Cardiac muscle cell (in vitro differentiated cells and primary cell): ENCODE measurements at regions not wholly inside any gene's neighbourhood (a gene's known extent, or its start where the extent isn't known, plus 50 kb on each side); places are given as distances from the start of the nearest gene placed in this dataset.

Experiments
- DNase-seq, 2 donors: peaks; one replicate each; pipeline versions ENCODE4 v3.0.0 to v3.0.0-alpha.2; 2010 to 2017; ENCODE audit warnings: low read depth in 1 of 2, low spot score in 1 of 2
- H3K27ac ChIP-seq: fragments of 200-600 bp; sonication (generic); 2 replicates; pipeline ENCODE4 v1.5.1; 2016
- H3K27me3 ChIP-seq: fragments of 200-600 bp; sonication (generic); 2 replicates; pipeline ENCODE4 v1.6.0; 2016; ENCODE audit warnings: control low read depth
- H3K36me3 ChIP-seq: fragments of 200-600 bp; sonication (generic); 2 replicates; pipeline ENCODE4 v1.5.1; 2016; ENCODE audit warnings: control low read depth
- H3K4me1 ChIP-seq: fragments of 200-600 bp; sonication (generic); 2 replicates; pipeline ENCODE4 v1.8.1; 2017; ENCODE audit warnings: low read depth, mild to moderate bottlenecking, mixed run types
- H3K4me3 ChIP-seq: fragments of 200-600 bp; sonication (generic); 2 replicates; pipeline ENCODE4 v1.5.1; 2016; ENCODE audit warnings: mild to moderate bottlenecking
- H3K9me3 ChIP-seq: fragments of 200-600 bp; sonication (generic); 2 replicates; pipeline ENCODE4 v1.5.1; 2017; ENCODE audit warnings: low read depth, mild to moderate bottlenecking, control low read depth
- CTCF ChIP-seq: IDR thresholded peaks from 2 replicates; pipeline ENCODE4 v1.5.1; 2012; ENCODE audit warnings: low read depth, mild to moderate bottlenecking, low read length

GRCh38 chr2:75820693-75821092 lies 110.0 kb upstream of the GCFC2 start:
- Histone ChIP-seq H3K36me3 (no peaks in the 10 kb centered on the region), H3K9me3 (no peaks in the 10 kb centered on the region), H3K27ac (no peak overlapping the region), H3K4me1 (no peaks in the 10 kb centered on the region), H3K4me3 (no peak overlapping the region), H3K27me3 (no peaks in the 10 kb centered on the region)
- DNase-seq, result no peak
- TF ChIP-seq CTCF, result no peak

GRCh38 chr2:75810611-75811330 lies 100.1 kb upstream of the GCFC2 start:
- H3K27me3 ChIP-seq, result no peaks in the 10 kb centered on the region

DNA sequence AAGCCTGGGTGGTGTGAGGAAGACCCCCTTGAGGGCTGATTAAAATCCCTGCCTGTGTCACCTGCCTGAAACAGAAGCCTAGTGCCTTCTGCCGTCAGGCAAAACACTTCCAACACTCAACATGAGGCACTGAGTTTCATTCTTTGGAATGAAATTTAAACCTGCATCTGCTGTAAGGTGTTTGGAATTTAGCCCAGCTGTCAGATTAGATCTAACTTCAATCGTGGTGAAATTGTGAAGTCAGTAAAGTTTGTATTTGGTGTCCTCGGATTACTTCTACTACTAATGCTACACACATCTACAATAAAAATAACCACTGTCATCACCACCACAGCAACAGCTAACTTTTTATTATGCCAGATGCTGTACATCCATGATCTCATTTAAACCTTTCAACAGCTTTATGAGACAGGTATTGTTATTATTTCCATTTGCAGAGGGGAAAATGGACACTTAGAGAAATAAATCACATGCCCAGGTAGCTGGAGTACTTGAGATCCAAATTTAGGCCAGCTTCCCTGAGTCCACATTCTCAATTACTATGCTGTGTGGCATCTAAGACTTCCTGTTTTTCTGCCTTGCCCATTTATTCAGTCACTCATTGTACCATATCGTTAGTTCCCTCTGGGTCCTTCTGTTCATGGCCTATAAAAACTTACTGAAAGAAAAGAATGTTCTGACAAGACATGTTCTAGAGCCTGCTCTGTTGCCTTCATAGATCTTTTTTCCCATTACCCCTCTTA lies 98.2 kb upstream of the GCFC2 start:
- H3K9me3 ChIP-seq, result no peaks in the 10 kb centered on the region
- H3K4me1 ChIP-seq, result no peaks in the 10 kb centered on the region
- H3K4me3 ChIP-seq, result no peak overlapping the region
- no peak overlapping the region for H3K27ac ChIP-seq
- no peaks in the 10 kb centered on the region for H3K27me3 ChIP-seq
- no peak for TF ChIP-seq CTCF
- no peaks in the 10 kb centered on the region for H3K36me3 ChIP-seq
- no peak for DNase-seq

More at GRCh38 chr2:75810611-75811330, 100.1 kb upstream of the GCFC2 start:
- Histone ChIP-seq H3K36me3 (no peaks in the 10 kb centered on the region), H3K27ac (no peak overlapping the region), H3K9me3 (no peaks in the 10 kb centered on the region), H3K4me1 (no peaks in the 10 kb centered on the region), H3K4me3 (no peak overlapping the region)
- no peak for DNase-seq
- no peak for TF ChIP-seq CTCF

DNA sequence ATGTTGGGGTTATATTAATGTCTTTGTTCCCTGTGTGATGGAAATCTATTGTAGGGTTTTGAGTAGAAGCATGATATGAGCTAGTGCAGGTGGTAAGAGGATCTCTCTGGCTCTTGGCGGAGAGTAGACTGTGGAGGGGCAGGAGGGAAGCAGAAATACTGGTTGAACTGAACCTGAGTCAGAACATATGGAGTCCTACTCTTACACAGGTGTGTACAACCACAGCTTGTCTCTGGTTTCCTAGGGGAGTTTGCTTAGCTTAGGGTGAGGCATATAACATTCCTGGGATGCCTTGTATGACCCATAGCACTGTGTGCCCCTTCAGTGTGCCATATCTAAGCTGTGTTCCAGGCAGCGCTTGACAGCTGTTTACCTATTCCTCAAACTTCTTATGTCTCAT lies 97.3 kb upstream of the GCFC2 start:
- no peak overlapping the region for H3K27ac ChIP-seq
- no peak for DNase-seq
- no peaks in the 10 kb centered on the region for H3K9me3 ChIP-seq
- H3K4me3 ChIP-seq, result no peak overlapping the region
- TF ChIP-seq CTCF, result no peak
- no peaks in the 10 kb centered on the region for H3K27me3 ChIP-seq
- H3K4me1 ChIP-seq, result no peaks in the 10 kb centered on the region
- no peaks in the 10 kb centered on the region for H3K36me3 ChIP-seq

- TF ChIP-seq CTCF, result no peak
- no peaks in the 10 kb centered on the region for H3K9me3 ChIP-seq
- H3K27ac ChIP-seq, result no peak overlapping the region
- H3K27me3 ChIP-seq, result no peaks in the 10 kb centered on the region
- H3K4me1 ChIP-seq, result no peaks in the 10 kb centered on the region
- no peaks in the 10 kb centered on the region for H3K36me3 ChIP-seq
- H3K4me3 ChIP-seq, result no peak overlapping the region
- no peak for DNase-seq
Measured at GRCh38 chr2:75801234-75801982, 90.7 kb upstream of the GCFC2 start.
